HG03342 (cell line): ENCODE measurements at regions not wholly inside any gene's neighbourhood (a gene's known extent, or its start where the extent isn't known, plus 50 kb on each side); places are given as distances from the start of the nearest gene placed in this dataset.

Experiments used
- ATAC-seq: cut with Tn5 transposase; IDR thresholded peaks from one replicate; pipeline ENCODE4 v1.9.1; 2021; ENCODE audit warnings: mild to moderate bottlenecking, moderate library complexity; ENCODE audit not compliant: unreplicated experiment

- ATAC-seq = no peak
These were observed 107.8 kb upstream of the ESR1 start for GRCh38 chr6:151699719-151700118.

DNA sequence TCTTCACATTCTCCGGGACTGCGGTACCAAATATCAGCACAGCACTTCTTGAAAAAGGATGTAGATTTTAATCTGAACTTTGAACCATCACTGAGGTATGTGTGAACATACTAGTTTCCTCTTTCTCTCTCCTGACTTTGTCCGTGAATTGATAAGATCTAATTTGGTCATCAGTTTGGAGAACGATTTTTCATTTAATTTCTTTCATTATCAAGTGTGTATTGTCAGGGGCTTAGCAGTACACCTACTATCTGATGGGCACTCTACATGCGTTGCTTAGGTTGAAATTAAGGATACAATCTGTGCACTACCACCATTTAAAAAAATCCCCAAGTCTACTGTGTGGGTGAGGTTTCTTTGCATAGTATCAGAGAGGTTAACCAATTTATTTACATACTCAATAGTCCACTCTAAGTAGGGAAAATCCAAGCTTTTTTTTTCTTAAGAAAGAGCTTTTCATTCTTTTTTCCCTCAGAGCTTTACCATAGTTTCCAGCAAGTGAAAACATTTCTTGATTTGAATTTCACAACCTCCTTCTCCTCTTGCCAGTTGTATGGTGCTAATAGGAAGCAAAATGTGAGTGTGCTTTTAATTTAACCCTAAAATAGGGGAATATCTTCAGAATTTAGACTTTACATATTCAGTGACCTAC, 105.4 kb upstream of the ESR1 start:
- peak; percentile 69 for ATAC-seq

DNA sequence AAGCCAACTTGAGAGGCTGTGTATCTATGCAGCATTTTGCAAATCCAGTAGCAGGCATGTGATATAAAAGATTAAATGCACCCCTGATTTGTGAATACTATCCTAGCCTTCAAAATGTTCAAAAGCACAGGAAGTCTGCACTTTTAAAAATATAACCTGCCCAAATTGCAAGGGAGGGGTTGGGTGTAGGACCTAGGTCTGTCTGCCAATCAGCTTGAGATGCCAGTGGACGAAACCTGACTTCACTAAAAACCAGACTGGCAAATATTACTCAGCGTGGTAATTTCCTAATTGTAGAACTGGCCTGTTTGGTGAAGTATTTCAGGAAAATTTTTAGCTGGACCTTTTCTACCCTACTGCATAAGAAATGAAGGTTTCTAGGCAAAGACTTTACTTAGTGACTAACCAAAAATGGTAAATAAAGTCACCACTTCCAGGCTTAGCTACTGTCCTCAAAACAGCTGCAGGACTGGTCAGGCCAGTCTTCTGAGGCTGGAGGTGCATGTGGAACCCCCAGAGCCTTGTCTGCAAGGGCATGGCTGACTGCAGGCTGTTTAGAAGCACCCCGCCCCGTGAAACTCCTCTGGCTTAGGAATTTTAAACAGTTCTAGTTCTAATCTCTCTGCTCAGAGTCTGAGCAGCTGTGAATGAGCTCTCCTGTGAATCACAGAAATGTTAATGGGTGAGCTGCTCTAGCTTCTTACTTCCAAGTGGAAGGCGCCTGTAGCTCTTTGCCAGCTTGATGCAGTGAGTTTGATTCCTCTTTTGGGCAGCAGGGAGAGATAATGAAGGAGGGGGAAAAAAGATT, 104.4 kb upstream of the ESR1 start:
- peak; percentile 61 for ATAC-seq

GRCh38 chr6:151704383-151704782, 103.1 kb upstream of the ESR1 start:
- no peak for ATAC-seq

DNA sequence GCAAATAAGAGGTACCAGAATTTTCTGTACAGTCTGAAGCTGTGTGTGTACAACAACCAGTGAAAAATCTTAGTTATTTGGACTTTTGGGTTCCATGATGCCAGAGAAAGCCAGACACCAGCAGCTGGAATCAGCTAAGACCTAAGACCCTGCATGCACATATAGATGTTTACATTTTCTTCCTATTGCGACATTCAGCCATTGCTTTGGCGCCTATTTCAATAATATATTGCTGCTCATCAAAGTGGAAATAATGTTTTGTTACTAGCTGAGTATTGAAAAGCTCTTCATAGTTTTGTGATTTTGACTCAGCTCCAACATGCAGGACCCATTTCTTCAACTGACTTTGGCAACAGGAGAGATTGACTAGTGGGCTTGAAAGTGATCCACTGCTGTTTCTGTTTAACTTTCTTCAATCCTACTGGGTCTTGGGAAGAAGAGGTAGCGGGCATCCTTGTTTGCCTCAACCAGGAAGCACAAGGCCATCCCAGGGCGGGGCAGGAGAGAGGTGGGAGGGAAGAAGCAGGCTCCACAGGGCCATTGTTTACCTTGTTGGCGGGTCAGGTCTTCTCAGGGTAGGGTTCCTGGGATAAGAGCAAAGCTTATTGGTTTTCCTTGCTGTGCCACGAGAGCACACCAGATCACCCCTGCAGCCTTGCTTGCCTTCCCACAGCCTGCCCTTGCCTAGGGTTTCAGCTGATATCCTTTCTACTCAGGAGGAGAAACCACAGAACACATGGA, 101.3 kb upstream of the ESR1 start:
- ATAC-seq = no peak

- no peak for ATAC-seq
These were observed 98.2 kb upstream of the ESR1 start for GRCh38 chr6:151709329-151709728.

DNA sequence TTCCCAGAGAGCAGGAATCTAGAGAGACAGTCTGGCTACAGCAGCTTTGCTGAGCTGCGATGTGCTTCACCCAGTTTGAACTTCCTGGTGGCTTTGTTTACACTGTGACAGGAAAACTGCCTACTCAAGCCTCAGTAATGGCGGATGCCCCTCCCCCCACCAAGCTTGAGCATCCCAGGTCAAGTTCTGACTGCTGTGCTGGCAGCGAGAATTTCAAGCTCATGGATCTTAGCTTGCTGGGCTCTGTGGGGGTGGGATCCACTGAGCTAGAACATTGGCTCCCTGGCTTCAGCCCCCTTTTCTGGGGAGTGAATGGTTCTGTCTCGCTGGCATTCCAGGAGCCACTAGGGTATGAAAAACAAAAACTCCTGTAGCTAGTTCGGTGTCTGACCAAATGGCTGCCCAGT, 91.0 kb upstream of the ESR1 start:
- ATAC-seq = no peak

DNA sequence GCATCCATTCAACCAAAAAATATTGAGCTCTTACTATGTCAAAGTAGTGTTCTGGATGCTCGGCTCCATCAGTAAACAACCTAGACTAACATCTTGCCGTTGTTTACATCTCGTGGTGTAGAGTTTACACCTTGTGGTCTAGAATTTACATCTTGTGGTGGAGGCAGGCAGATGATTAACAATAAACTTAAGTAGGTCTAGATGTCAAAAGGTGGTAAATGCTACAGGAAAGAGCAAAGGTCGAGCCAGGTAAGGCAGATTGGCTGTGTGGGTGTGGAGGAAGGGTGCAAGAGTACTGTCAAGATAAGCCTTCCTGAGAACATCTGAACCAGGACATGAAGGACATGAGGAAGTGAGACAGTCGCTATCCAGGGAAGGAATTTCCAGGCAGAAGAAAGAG, 88.4 kb upstream of the ESR1 start:
- ATAC-seq = no peak

- no peak for ATAC-seq
These were observed 86.3 kb upstream of the ESR1 start for GRCh38 chr6:151721146-151721545.

DNA sequence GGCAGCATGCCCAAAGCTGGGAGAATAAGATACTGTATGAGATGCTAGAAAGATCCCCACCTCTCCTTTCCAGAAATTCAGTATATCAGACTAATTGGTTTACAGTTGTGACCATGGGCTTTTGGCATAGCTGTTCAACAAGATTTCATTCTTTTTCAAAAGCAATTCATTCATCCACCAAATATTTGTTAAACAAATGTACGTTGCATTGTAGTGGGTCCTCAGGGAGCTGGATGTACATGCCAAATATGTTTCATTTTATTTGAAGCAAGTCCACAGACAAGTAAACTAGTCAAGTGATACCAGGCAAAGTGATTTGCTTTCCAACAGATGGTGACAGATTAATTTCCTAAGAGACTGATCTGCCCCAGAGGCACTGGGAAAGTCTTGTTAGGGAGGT, 85.8 kb upstream of the ESR1 start:
- ATAC-seq = no peak

DNA sequence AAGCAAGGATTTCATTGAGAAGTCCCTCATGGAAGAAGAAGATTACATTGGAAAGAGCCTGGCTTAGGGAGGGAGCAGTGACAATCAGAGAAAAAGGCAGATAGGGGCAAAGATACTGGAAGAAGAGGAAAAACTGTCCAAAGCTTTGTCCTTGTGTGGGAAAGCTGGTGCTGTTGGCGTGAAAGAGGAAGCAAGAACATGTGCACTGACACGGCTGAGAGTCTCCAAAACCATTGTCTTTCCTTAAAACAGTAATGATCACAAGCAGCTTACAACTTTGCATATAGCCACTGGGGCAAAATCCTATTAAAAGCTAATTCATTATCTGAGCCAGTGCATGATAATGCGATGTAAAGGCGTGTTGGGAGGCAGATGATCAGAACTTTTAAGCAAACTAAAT, 85.1 kb upstream of the ESR1 start:
- ATAC-seq = peak; percentile 47

GRCh38 chr6:151723152-151723551, 84.3 kb upstream of the ESR1 start:
- peak; percentile 72 for ATAC-seq

GRCh38 chr6:151729829-151730495, 77.5 kb upstream of the ESR1 start:
- no peak for ATAC-seq

GRCh38 chr6:151730496-151730870, 77.0 kb upstream of the ESR1 start:
- no peak for ATAC-seq

- ATAC-seq = no peak
These were observed 76.2 kb upstream of the ESR1 start for GRCh38 chr6:151731313-151731712.

DNA sequence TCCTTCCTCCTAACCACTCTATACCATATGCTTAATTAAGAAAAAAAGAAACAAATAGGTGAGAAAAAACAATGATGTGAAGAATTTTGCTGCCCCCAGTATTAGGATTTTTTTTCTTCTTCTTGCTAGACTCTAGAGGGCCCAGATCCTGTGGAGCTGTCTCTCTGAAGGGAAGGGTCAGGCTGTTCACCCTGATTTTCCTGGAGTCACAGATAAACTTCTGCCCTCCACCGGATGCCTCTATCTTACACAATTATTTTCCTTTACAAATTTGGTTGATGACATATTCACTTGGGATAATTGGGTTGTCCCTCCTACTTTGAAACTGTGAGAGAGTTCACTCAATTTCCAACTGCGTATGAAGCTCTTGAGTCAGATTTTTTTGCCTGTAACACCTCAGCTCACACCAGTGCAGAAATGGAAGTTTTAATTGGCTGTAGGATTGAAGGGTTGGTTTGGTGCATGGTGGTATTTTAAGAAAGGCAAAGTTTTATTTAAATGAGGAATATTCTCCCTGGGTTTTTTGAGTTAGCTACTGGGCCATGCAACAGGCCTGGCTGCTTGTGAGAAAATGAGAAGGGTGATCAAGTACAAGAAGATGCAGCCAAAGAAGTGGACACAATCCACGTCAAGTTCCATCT, 73.7 kb upstream of the ESR1 start:
- no peak for ATAC-seq

DNA sequence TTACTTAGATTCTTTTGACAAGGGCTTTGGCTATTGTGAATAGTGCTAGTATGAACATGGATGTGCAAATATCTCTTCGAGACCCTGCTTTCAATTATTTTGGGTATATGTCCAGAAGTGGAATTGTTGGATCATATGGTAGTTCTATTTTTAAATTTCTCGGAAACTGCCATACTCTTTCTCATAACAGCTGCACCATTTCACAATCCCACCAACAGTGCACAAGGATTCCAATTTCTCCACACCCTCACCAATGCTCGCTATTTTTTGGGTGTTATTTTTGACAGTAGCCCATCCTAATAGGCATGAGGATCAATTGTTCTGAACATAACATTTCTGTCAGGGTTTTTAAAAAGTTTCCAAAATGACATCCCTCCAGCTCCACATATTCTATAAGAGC, 69.2 kb upstream of the ESR1 start:
- no peak for ATAC-seq

DNA sequence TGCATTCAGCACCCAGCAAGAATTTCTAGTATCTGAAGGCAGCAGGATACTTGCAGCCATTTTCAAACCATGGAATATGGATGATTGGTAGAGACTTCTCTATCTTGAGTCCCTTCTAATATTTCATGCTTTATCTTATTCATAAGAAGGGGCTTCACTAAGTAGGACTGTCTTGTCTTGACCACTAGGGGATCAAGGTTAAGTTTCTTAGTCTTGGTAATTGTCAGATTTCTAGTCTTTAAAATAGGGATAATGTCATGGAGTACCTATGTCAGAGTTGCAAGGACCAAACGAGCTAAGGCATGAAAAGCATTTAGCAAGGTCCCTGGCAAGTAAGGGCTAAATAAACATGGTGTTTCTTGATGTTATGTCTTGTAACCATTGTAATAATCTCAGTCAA, 68.5 kb upstream of the ESR1 start:
- ATAC-seq = no peak

DNA sequence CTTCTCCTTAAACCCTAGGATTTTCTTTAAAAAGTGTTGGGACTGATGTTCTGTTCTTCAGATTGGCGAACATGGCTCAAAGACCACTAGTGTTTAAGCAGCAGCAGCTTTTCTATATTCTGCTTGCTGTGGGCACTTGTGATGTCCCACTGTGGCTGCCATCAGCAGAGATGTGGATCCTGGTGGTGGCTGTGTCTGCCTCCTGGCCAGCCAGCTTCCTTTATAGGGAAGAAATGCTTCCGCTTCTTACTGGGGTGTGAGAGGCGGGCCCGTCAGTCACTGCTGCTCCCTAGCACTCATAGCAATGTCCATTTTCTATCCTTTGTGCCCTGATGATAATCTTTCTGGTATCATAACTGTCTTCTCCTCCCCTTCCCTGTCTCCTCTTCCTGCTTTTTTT, 66.7 kb upstream of the ESR1 start:
- no peak for ATAC-seq

- ATAC-seq = no peak
These were observed 59.6 kb upstream of the ESR1 start for GRCh38 chr6:151747896-151748295.

DNA sequence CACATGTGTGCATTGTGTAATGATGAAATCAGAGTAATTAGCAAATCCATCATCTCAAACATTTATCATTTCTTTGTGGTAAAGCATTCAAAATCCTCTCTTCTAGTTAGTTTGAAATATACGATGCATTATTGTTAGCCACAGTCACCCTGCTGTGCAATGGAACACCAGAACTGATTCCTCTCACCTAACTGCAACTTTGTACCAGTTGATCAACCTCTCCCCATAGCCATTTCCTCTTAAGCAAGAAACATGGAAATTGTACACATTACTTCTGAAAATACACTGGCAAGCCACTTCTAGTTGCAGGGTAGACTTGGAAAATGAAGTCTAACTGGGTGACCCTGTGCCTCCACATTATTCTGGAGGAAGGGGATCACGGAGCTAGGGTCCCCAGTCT, 58.1 kb upstream of the ESR1 start:
- no peak for ATAC-seq
